Neural cell (in vitro differentiated cells): ENCODE measurements at regions not wholly inside any gene's neighbourhood (a gene's known extent, or its start where the extent isn't known, plus 50 kb on each side); places are given as distances from the start of the nearest gene placed in this dataset.

Source experiments
- EZH2 ChIP-seq: fragments of 200-600, 300-800 bp; shearing (Covaris generic), sonication (generic); IDR thresholded peaks from 2 replicates; pipeline ENCODE4 v1.6.1; 2014; ENCODE audit warnings: antibody characterized with exemption, low read length, borderline replicate concordance, mild to moderate bottlenecking; ENCODE audit not compliant: insufficient read depth, poor library complexity, severe bottlenecking
- MXI1 ChIP-seq: fragments of 450-650 bp; conservative IDR thresholded peaks from 2 replicates; pipeline ENCODE4 v1.6.1; 2014; ENCODE audit warnings: antibody characterized with exemption, mild to moderate bottlenecking; ENCODE audit not compliant: poor library complexity, severe bottlenecking
- POLR2AphosphoS5 ChIP-seq: IDR thresholded peaks from 2 replicates; pipeline ENCODE4 v1.6.1; 2012
- RAD21 ChIP-seq: fragments of 450-650 bp; conservative IDR thresholded peaks from 2 replicates; pipeline ENCODE4 v1.6.1; 2014; ENCODE audit warnings: antibody characterized with exemption, mild to moderate bottlenecking, moderate library complexity
- SMC3 ChIP-seq: fragments of 450-650 bp; conservative IDR thresholded peaks from 2 replicates; pipeline ENCODE4 v1.6.1; 2014; ENCODE audit warnings: antibody characterized with exemption, mild to moderate bottlenecking, moderate library complexity; ENCODE audit not compliant: poor library complexity
- TF ChIP-seq, protein P1 (sequence below): fragments of 450-650 bp; IDR thresholded peaks from 2 replicates; pipeline ENCODE4 v1.5.1; 2014; ENCODE audit warnings: antibody characterized with exemption, mild to moderate bottlenecking, moderate library complexity; ENCODE audit not compliant: poor library complexity, severe bottlenecking

DNA sequence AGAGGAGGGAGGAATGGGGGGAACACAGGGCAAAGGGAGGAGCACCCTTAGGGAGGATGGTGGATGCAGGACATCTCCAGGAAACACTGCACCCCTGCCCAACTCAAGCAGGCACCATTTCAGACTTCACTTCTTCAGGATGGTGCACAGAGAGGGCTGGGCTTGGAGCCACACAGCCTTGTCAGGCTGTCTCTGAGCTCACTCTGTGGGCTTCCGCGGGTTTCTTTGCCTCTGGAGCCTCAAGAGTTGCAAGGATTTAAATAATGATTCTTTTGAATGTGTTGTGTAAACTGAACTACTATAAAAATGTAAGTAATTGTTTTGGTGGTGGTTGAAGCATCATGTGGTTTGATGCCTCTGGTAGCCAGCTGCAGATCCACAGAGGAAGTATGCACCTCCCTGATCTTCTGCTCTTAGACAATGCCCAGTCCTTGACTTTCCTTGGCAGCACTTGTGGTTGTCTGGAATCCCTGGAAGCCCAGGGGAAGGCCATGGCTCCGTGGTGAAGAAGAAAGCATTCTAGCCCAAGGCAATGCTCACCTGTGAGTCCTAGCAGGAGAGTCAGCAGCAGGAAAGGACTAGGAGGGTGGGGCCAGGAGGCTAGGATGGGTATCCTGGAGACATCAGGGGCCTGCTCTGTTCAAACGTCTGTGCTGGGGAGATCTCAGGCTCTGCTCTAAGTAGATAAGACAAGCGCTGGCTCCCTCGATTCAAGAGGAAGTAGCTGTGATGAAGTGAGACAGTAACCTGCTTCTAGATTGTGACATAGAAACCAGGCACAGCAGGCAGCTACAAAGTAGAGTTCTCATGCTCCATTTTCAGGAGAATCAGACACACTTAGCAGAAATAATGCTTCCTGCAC lies 50.2 kb upstream of the SIRPG start:
- TF ChIP-seq, protein P1, sequence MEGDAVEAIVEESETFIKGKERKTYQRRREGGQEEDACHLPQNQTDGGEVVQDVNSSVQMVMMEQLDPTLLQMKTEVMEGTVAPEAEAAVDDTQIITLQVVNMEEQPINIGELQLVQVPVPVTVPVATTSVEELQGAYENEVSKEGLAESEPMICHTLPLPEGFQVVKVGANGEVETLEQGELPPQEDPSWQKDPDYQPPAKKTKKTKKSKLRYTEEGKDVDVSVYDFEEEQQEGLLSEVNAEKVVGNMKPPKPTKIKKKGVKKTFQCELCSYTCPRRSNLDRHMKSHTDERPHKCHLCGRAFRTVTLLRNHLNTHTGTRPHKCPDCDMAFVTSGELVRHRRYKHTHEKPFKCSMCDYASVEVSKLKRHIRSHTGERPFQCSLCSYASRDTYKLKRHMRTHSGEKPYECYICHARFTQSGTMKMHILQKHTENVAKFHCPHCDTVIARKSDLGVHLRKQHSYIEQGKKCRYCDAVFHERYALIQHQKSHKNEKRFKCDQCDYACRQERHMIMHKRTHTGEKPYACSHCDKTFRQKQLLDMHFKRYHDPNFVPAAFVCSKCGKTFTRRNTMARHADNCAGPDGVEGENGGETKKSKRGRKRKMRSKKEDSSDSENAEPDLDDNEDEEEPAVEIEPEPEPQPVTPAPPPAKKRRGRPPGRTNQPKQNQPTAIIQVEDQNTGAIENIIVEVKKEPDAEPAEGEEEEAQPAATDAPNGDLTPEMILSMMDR, result no peak
- TF ChIP-seq EZH2 (no peak), MXI1 (no peak), SMC3 (no peak), POLR2AphosphoS5 (no peak), RAD21 (no peak)
